Spleen (tissue), 11 donors: ENCODE measurements at regions not wholly inside any gene's neighbourhood (a gene's known extent, or its start where the extent isn't known, plus 50 kb on each side); places are given as distances from the start of the nearest gene placed in this dataset.

Source experiments
- DNase-seq: peaks from one replicate; pipeline ENCODE4 v3.0.0-alpha.2; 2020
- H3K27ac ChIP-seq, 8 donors: fragments of 200-600 bp; sonication (generic) in 7 of 8; 1 replicate in 4 of 8; 2 replicates in 4 of 8; pipeline versions ENCODE4 v1.5.0 to v1.8.0; 2016 to 2021; ENCODE audit warnings: inconsistent platforms in 4 of 8, mild to moderate bottlenecking in 4 of 8, moderate library complexity in 1 of 8
- H3K27me3 ChIP-seq, 7 donors: fragments of 200-600 bp; sonication (generic) in 6 of 7; replicated peaks in 1 of 7; 1 replicate in 4 of 7; 2 replicates in 3 of 7; pipeline versions ENCODE4 v1.5.0 to v1.8.0; 2016 to 2021; ENCODE audit warnings: inconsistent platforms in 3 of 7, mild to moderate bottlenecking in 1 of 7
- H3K36me3 ChIP-seq, 6 donors: fragments of 200-600 bp; sonication (generic) in 5 of 6; 1 replicate in 4 of 6; 2 replicates in 2 of 6; pipeline versions ENCODE4 v1.5.0 to v1.8.0; 2016 to 2021; ENCODE audit warnings: inconsistent platforms in 2 of 6
- H3K4me1 ChIP-seq, 6 donors: fragments of 200-600 bp; sonication (generic) in 5 of 6; 1 replicate in 3 of 6; 2 replicates in 3 of 6; pipeline versions ENCODE4 v1.5.0 to v1.8.0; 2016 to 2021; ENCODE audit warnings: inconsistent platforms in 3 of 6
- H3K4me3 ChIP-seq, 8 donors: fragments of 200-600 bp; sonication (generic) in 7 of 8; 1 replicate in 4 of 8; 2 replicates in 4 of 8; pipeline versions ENCODE4 v1.5.0 to v1.8.0; 2016 to 2021; ENCODE audit warnings: inconsistent platforms in 4 of 8, mild to moderate bottlenecking in 4 of 8, moderate library complexity in 2 of 8
- H3K9me3 ChIP-seq, 8 donors: fragments of 200-600 bp; sonication (generic) in 7 of 8; 1 replicate in 4 of 8; 2 replicates in 4 of 8; pipeline versions ENCODE4 v1.5.0 to v1.8.0; 2016 to 2021; ENCODE audit warnings: inconsistent platforms in 4 of 8
- POLR2A ChIP-seq, 3 donors: fragments of 450-650 bp; IDR thresholded peaks; one replicate each; pipeline ENCODE4 v1.5.1; 2017; ENCODE audit warnings: antibody characterized with exemption in 3 of 3, mild to moderate bottlenecking in 1 of 3
- POLR2AphosphoS5 ChIP-seq, 3 donors: sonication (generic); formaldehyde crosslinking; IDR thresholded peaks; one replicate each; pipeline ENCODE4 v1.5.1; 2017; ENCODE audit warnings: antibody characterized with exemption in 3 of 3
- WGBS, 5 donors: extraction: QIAGEN DNeasy Blood & Tissue Kit in 3 of 5; methylation state at CpG; one replicate each; pipeline versions ENCODE4 v1.1.5 to v1.1.7; 2013 to 2018; 5-methylcytosine and 5-hydroxymethylcytosine counted together
- intact Hi-C: fragments of 100-400 bp; cut with DNase I; formaldehyde crosslinking; loops from one replicate; pipeline ENCODE4 v1.15.0; 2023; ENCODE audit warnings: low total_unique reads
- TF ChIP-seq, protein P1 (sequence below), 11 experiments: fragments of 200-600 bp in 7 of 11; fragments of 450-650 bp in 4 of 11; sonication (generic) in 4 of 11; IDR thresholded peaks in 8 of 11; conservative IDR thresholded peaks in 3 of 11; 1 replicate in 7 of 11; 2 replicates in 4 of 11; pipeline versions ENCODE4 v1.4.0 to v1.8.0; 2016 to 2021; ENCODE audit warnings: antibody characterized with exemption in 11 of 11, inconsistent platforms in 4 of 11, mild to moderate bottlenecking in 1 of 11
- donor health status: healthy with polysubstance abuse.
- donor health status: DM: no; HTN: no; CAD: no; lungs with moderate emphysema.
- donor health status: DM: no; HTN: no; CAD: no.
- donor health status: Bipolar disorder and iron deficiency.
- donor health status: healthy.
- donor health status: DM: no; HTN: no; CAD: no.
- donor health status: DM: yes; HTN: yes; CAD: no.

GRCh38 chr16:51034481-51035109 lies 116.5 kb downstream of the SALL1 start:
- H3K4me1 ChIP-seq = no peaks in the 10 kb centered on the region
- H3K36me3 ChIP-seq = no peaks in the 10 kb centered on the region
- no peaks in the 10 kb centered on the region for H3K9me3 ChIP-seq
- H3K27ac ChIP-seq = no peak overlapping the region
- intact Hi-C loops = no loop called here
- no peak for DNase-seq
- H3K4me3 ChIP-seq = no peak overlapping the region
- 38 to 49% (median 40%) methylated on average over 6 of the region's 6 CpGs for WGBS, 5 donors
- TF ChIP-seq, protein P1, sequence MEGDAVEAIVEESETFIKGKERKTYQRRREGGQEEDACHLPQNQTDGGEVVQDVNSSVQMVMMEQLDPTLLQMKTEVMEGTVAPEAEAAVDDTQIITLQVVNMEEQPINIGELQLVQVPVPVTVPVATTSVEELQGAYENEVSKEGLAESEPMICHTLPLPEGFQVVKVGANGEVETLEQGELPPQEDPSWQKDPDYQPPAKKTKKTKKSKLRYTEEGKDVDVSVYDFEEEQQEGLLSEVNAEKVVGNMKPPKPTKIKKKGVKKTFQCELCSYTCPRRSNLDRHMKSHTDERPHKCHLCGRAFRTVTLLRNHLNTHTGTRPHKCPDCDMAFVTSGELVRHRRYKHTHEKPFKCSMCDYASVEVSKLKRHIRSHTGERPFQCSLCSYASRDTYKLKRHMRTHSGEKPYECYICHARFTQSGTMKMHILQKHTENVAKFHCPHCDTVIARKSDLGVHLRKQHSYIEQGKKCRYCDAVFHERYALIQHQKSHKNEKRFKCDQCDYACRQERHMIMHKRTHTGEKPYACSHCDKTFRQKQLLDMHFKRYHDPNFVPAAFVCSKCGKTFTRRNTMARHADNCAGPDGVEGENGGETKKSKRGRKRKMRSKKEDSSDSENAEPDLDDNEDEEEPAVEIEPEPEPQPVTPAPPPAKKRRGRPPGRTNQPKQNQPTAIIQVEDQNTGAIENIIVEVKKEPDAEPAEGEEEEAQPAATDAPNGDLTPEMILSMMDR (IDR thresholded peaks at IDR 0.05 in 8 of 11, conservative IDR thresholded peaks at IDR 0.05 in 3 of 11) = no peak
- TF ChIP-seq POLR2AphosphoS5 (IDR thresholded peaks at IDR 0.05) (no peak), POLR2A (IDR thresholded peaks at IDR 0.05) (no peak)
- H3K27me3 ChIP-seq = peaks cover 0 to 6% (median 0%) of the 10 kb centered on the region in 7 donors

DNA sequence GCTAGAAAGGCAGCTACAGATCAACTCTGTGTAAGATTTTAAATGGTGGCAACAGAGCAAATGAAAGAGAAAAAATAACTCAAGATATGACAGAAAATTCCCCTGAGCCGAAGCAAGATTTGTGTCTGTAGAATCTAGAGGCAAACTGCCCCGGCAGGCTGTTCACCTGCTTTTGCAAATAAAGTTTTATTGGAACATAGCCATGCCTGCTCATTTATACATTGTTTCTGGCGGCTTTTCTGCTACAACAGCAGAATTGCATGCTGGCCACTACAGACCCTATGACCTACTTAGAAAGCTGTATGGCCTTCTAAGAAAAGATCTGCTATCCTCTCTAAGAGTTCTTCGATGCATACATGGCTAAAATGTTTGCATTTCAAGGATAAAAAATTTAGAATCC lies 119.5 kb downstream of the SALL1 start:
- DNase-seq = no peak
- Histone ChIP-seq H3K4me1 (no peaks in the 10 kb centered on the region), H3K27ac (no peak overlapping the region), H3K4me3 (no peak overlapping the region), H3K9me3 (no peaks in the 10 kb centered on the region), H3K27me3 (peaks cover 0 to 8% (median 0%) of the 10 kb centered on the region in 7 donors), H3K36me3 (no peaks in the 10 kb centered on the region)
- no peak for TF ChIP-seq POLR2AphosphoS5 (IDR thresholded peaks at IDR 0.05)
- TF ChIP-seq, protein P1 (IDR thresholded peaks at IDR 0.05 in 8 of 11, conservative IDR thresholded peaks at IDR 0.05 in 3 of 11) = no peak
- no peak for TF ChIP-seq POLR2A (IDR thresholded peaks at IDR 0.05)
- WGBS, 5 donors = 80 to 95% (median 86%) methylated on average over 4 of the region's 4 CpGs
- intact Hi-C loops = no loop called here

DNA sequence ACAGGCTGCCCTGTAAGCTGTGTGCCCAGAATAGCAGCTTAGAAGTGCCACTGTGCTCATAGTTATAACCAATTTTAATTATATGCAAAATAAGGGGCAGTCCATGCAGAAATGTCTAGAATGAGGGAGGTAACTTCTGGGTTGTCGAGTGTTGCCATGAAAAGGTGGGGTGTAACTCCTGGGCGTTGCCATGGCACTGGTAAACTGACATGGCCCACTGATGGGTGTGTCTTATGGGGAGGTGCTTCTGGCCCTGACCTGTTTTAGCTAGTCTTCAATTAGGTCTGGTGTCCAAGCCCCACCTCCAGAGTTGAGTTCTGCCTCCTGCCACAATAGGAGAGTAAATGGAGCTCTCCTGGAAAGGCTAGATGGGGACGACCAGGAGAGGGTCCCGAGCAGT lies 120.6 kb downstream of the SALL1 start:
- H3K4me3 ChIP-seq = no peak overlapping the region
- H3K27ac ChIP-seq = no peak overlapping the region
- no peaks in the 10 kb centered on the region for H3K36me3 ChIP-seq
- H3K27me3 ChIP-seq = peaks cover 0 to 10% (median 0%) of the 10 kb centered on the region in 7 donors
- no peak for TF ChIP-seq POLR2A (IDR thresholded peaks at IDR 0.05)
- no peak for TF ChIP-seq POLR2AphosphoS5 (IDR thresholded peaks at IDR 0.05)
- TF ChIP-seq, protein P1 (IDR thresholded peaks at IDR 0.05 in 8 of 11, conservative IDR thresholded peaks at IDR 0.05 in 3 of 11) = no peak
- no peak for DNase-seq
- H3K9me3 ChIP-seq = no peaks in the 10 kb centered on the region
- H3K4me1 ChIP-seq = no peaks in the 10 kb centered on the region
- intact Hi-C loops = no loop called here
- WGBS, 5 donors = 44 to 64% (median 51%) methylated on average over 4 of the region's 4 CpGs

DNA sequence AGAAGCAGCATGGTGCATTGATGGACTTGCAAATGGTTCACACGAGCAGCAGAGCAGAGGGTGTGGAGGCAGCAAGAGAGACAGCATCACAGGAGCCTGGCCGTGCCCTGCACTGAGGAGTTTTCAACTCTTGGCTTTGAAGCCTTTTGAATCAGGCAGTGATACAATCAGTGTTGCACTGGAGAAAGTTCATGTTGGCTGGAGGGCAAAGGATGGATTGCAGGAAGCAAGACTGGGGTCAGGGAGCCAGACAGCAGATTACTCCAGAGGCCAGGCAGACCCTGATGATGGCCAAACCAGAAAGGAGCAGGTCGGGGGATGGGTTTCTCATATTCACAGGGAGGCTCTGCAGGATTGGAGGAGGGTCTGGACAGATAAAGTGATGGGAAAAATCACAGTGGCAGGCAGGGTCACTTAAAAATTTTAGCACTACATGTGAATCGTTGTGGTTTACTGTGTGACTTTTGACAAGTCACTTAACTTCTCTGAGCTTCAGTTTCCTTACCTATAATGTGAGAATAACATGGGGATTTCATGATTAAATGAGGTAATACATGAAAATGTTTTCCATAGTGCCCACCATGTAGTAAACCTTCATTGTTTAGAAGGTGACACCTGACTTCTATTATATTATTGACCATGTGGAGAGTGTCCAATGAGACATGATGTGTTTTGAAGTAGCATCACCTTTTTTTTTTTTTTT lies 125.3 kb downstream of the SALL1 start:
- Histone ChIP-seq H3K27ac (no peak overlapping the region), H3K27me3 (peaks cover 0 to 14% (median 0%) of the 10 kb centered on the region in 7 donors), H3K4me3 (no peak overlapping the region), H3K4me1 (no peaks in the 10 kb centered on the region), H3K9me3 (no peaks in the 10 kb centered on the region), H3K36me3 (no peaks in the 10 kb centered on the region)
- intact Hi-C loops = no loop called here
- WGBS, 5 donors = 38 to 53% (median 45%) methylated on average over 4 of the region's 4 CpGs
- no peak for DNase-seq
- TF ChIP-seq POLR2A (IDR thresholded peaks at IDR 0.05) = no peak
